Spinal cord (tissue), 9 donors: ENCODE measurements at regions not wholly inside any gene's neighbourhood (a gene's known extent, or its start where the extent isn't known, plus 50 kb on each side); places are given as distances from the start of the nearest gene placed in this dataset.

Source experiments
- DNase-seq, 6 donors: peaks; one replicate each; pipeline versions ENCODE4 v3.0.0 to v3.0.0-alpha.2; 2013 to 2015; ENCODE audit warnings: low spot score in 6 of 6, low read depth in 4 of 6
- H3K27ac ChIP-seq: one replicate; pipeline ENCODE4 v1.5.1; 2013; ENCODE audit warnings: low read depth, low read length, control low read depth
- H3K27me3 ChIP-seq: one replicate; pipeline ENCODE4 v1.6.1; 2013; ENCODE audit warnings: low read length; ENCODE audit not compliant: control insufficient read depth, insufficient read depth
- H3K36me3 ChIP-seq: one replicate; pipeline ENCODE4 v1.6.1; 2013; ENCODE audit warnings: low read length; ENCODE audit not compliant: control insufficient read depth, insufficient read depth
- H3K4me1 ChIP-seq: one replicate; pipeline ENCODE4 v1.6.1; 2013; ENCODE audit warnings: low read length; ENCODE audit not compliant: control insufficient read depth, insufficient read depth
- H3K4me3 ChIP-seq: one replicate; pipeline ENCODE4 v1.5.1; 2013; ENCODE audit warnings: low read depth, low read length, control low read depth
- H3K9me3 ChIP-seq: one replicate; pipeline ENCODE4 v1.6.1; 2013; ENCODE audit warnings: low read length; ENCODE audit not compliant: control insufficient read depth, insufficient read depth
- WGBS: methylation state at CpG from one replicate; pipeline ENCODE4 v1.1.5; 2013; ENCODE audit warnings: missing lambda C conversion rate; ENCODE audit not compliant: insufficient coverage; 5-methylcytosine and 5-hydroxymethylcytosine counted together
- donor health status: healthy.

DNA sequence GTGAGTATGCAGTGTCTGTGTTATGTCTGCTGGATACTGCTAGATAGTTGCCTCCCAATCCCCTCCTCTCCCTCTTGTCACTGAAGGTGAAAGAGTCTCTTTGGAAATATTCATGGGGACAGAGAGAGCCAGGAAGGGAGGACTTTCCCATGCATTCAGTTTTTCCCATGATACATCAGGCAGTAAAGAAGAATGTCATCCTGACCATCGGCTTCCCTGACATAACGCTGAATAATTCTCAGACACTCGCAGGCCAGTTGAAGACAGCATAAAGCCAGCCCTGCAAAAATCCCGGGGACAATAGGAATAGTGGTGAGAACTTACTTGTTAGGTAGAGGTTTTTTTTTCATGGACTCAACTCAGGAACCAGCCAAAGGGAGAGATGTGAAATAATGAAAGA is 58.1 kb downstream of the KLF4 start:
- DNase-seq: no peak
- Histone ChIP-seq H3K27me3 (no peaks in the 10 kb centered on the region), H3K4me3 (no peak overlapping the region), H3K27ac (no peak overlapping the region), H3K36me3 (no peaks in the 10 kb centered on the region), H3K4me1 (no peaks in the 10 kb centered on the region), H3K9me3 (no peaks in the 10 kb centered on the region)
- 69% methylated on average over 3 of the region's 4 CpGs for WGBS

DNA sequence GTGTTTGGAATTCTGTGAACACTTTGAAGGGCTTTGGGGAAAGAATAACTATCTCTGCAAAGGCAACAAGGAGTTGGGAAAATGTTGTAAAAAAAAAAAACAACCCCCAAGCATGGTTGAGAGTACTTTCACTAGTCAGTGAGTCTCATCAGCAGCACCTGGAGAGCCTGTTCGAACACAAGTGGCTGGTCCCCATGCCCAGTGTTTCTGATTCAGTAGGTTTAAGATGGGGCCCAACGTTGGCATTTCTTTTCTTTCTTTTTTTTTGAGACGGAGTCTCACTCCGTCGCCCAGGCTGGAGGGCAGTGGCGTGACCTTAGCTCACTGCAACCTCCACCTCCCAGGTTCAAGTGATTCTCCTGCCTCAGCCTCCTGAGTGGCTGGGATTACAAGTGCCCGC is 59.5 kb downstream of the KLF4 start:
- Histone ChIP-seq H3K27me3 (no peaks in the 10 kb centered on the region), H3K9me3 (no peaks in the 10 kb centered on the region), H3K4me1 (peaks cover 5% of the 10 kb centered on the region), H3K27ac (no peak overlapping the region), H3K4me3 (no peak overlapping the region), H3K36me3 (no peaks in the 10 kb centered on the region)
- 100% methylated on average over 2 of the region's 7 CpGs for WGBS
- no peak for DNase-seq

DNA sequence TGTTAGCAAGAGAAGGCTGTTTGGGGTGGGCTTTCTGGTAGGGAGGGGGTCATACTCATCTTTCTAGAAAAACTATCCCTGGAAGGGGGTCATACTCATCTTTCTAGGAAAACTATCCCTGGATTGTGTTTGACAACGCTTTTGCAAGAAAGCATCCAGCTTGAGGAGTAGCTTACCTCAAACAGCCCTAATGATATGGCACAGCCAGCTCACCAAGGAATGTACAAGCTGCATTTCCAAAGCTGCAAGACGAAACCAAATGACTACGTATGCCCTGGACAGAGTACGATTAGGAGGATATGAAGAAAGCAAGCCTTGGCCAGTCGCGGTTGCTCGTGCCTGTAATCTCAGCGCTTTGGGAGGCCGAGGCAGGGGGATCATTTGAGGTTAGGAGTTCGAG is 63.4 kb downstream of the KLF4 start:
- H3K36me3 ChIP-seq: no peaks in the 10 kb centered on the region
- H3K27me3 ChIP-seq: no peaks in the 10 kb centered on the region
- peaks cover 10% of the 10 kb centered on the region for H3K4me1 ChIP-seq
- H3K27ac ChIP-seq: no peak overlapping the region
- WGBS: 98% methylated on average over 9 of the region's 10 CpGs
- H3K4me3 ChIP-seq: no peak overlapping the region
- DNase-seq: no peak
- no peaks in the 10 kb centered on the region for H3K9me3 ChIP-seq

DNA sequence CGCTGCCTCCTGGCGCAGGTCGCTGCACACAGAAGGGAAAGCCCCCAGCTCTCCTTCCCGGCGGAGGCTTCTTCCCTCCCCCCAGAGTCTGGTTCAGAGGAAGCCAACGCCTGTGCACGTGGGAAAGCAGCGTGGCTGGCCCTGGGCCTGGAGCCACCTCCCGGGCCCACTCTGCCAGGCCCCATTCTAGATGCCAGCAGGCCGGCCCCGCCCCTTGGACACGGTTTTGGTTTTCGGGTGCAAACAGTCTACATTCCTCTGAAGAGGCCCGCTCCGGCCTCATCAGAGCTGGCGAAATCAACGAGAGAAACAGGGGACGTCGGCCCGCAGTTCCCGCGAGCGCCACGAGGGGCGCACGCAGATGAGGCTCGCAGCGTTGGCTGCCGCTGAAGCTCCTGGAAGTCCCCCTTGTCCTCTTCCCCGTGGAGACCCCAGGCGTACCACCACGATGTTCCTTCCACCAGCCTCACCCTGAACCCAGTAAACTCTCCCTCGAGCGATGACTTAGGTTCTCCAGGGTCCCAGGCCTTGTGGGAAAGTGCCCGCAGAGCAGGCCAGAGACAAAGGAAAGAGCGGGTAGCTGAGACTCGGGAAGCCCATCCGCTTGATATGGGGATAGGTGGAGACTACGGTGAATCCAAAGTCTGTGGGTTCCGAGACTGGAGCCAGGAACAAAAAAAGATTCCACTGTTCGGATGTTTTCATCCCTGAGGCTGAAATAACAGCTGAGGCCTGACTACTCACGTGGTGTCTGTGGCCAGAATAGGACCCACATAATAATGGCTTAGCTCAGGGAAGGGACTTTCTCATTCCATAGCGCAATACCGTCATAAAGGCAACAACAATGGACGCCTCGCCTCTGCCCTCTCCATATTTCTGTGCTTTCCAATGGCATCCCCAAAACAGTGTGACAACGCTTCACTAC is 64.2 kb downstream of the KLF4 start:
- Histone ChIP-seq H3K4me3 (peak overlapping the region; percentile 34), H3K27me3 (no peaks in the 10 kb centered on the region), H3K9me3 (no peaks in the 10 kb centered on the region), H3K36me3 (no peaks in the 10 kb centered on the region), H3K4me1 (peaks cover 10% of the 10 kb centered on the region), H3K27ac (peak overlapping the region; percentile 57)
- WGBS: 27% methylated on average over 44 of the region's 47 CpGs
- DNase-seq: peak; percentile 21 to 88 (median 38)

DNA sequence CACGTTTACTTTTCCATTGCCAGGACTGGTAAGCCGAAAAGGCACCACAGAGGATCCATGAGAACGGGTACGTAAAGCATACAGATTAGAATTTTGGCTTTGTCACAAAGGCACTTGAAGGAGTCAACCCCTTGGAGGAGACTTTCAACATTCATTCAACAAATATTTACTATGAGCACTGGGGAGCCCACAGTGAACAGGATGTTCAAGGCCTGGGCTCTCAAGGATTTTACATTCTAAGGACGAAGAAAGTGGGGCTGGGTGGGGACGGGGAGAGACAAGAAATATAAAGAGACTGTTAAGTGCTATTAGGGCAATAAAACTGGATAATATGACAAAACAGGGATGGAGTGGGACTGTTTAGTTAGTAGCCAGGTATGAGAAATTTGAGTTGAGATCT is 66.0 kb downstream of the KLF4 start:
- no peak for DNase-seq
- Histone ChIP-seq H3K27ac (no peak overlapping the region), H3K4me3 (no peak overlapping the region), H3K36me3 (no peaks in the 10 kb centered on the region), H3K27me3 (no peaks in the 10 kb centered on the region), H3K4me1 (peaks cover 10% of the 10 kb centered on the region), H3K9me3 (no peaks in the 10 kb centered on the region)
- 77% methylated on average over 4 of the region's 6 CpGs for WGBS

DNA sequence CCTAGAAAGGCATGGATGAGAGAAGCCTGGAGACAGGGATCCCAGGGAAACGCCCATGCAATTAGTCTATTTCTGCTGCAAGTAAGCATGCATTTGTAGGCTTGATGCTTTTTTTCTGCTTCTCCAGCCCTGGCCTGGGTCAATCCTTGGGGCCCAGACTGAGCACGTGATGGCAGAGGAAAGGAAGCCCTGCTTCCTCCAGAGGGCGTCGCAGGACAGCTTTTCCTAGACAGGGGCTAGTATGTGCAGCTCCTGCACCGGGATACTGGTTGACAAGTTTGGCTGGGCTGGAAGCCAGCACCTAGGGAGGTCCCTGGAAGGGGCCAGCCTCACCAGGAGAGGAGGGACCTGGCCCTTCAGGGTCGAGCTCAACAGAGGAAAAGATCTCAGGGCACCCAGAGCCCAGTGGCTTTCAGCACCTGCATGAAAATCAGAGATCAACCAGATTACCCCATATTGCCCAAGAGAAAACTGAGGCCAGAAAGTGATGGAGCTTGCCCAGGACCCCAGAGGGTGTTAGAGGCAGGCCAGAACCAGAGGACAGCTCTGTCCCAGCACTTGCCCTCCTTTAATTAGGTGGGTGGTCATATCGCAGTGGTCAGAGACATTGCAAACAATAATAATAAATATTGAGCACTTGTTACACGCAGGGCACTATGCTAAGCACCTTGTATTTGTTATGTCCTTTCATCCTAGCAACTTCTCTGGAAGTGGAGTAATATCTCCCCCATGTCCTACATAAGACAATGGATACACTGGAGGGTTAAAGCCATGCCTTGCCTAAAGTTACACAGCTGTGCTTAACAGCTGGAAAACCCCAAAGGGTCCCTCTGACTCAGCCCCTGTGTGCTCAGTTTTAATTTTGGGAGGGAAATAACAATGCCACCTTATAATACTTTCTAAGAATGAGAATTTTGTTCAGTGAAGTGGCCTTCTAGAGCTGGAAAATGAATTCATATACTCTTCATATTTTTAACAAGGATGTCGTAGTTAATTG is 67.1 kb downstream of the KLF4 start:
- 7% methylated on average over 6 of the region's 9 CpGs for WGBS
- Histone ChIP-seq H3K9me3 (no peaks in the 10 kb centered on the region), H3K36me3 (no peaks in the 10 kb centered on the region), H3K27ac (no peak overlapping the region), H3K27me3 (no peaks in the 10 kb centered on the region), H3K4me1 (peaks cover 10% of the 10 kb centered on the region), H3K4me3 (no peak overlapping the region)
- peak in 3 of 6 donors; percentile 6 to 69 (median 62) for DNase-seq

DNA sequence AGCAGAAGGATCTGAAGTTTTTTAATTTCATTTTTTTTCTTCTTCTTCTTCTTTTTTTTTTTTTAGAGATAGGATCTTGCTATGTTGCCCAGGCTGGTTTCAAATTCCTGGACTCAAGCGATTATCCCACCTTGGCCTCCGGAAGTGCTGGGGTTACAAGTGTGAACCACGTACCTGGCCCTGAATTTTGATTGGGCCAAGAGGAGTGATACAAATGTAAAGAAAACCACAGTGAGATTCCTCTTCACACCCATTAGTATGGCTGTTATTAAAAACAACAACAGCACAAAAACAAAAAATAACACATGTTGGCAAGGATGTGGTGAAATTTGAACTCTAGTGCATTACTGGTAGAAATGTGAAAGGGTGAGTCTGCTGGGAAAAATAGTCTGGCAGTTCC is 79.1 kb downstream of the KLF4 start:
- Histone ChIP-seq H3K9me3 (no peaks in the 10 kb centered on the region), H3K27ac (no peak overlapping the region), H3K27me3 (no peaks in the 10 kb centered on the region), H3K36me3 (no peaks in the 10 kb centered on the region), H3K4me3 (no peak overlapping the region), H3K4me1 (no peaks in the 10 kb centered on the region)
- no peak for DNase-seq
- WGBS: 100% methylated on average over 3 of the region's 3 CpGs

DNA sequence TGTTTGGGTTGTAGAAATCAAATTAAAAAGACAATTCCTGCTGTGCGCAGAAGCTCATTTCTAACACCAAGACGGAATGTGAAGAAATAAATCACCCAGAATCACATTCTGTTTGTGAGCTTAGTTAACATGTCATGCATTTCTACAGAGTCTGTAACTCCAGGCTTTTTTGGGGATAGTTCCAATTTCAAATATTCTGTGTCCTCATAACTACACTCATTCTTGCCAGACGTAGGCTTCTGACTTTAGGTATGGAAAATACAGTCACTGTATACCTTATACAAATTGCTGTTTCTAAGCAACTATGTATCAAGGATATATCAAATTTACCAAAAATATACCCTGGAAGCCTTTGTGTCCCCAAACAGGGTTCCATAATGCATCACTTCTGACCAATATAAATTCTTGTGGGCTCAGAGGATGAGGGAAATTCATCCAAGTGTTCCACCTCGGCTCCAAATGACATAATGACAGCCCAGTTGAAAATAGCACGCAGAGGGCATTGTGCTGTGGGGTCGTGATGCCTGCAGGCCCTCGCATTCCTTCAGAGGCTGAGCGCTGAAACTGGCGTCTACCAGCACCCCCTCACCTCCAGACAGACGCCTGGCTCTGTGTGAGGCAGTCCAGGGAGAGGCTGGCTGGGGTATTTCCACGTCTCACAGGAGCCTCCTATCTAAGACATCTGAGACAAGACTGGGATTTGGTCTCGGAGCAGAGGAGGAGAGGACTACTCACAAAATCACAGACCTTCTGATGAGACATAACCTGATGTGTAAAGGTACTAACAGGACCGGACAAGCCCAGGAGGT is 79.8 kb downstream of the KLF4 start:
- no peaks in the 10 kb centered on the region for H3K9me3 ChIP-seq
- no peaks in the 10 kb centered on the region for H3K27me3 ChIP-seq
- H3K4me3 ChIP-seq: no peak overlapping the region
- no peaks in the 10 kb centered on the region for H3K36me3 ChIP-seq
- WGBS: 60% methylated on average over 2 of the region's 13 CpGs
- H3K4me1 ChIP-seq: no peaks in the 10 kb centered on the region
- peak in 1 of 6 donors; percentile 58 for DNase-seq
- no peak overlapping the region for H3K27ac ChIP-seq

DNA sequence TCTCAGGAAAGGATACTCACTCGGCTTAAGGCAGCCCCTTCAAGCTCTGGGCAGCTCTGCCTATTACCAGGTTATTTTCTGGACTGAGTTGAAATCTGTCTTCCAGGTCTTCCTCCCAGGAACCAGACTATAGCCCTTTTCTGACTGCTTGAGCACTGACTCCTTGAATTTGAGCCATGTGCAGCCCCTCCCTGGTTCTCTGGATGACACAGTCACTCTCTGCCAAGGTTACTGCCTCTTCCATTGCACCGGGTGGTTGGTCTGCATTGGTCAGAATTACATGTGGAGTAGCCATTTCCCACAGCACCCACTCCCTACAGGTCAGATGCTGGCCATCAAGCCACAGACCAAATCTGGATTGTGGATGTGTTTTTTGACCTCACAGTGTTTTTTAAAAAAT is 81.9 kb downstream of the KLF4 start:
- Histone ChIP-seq H3K27me3 (no peaks in the 10 kb centered on the region), H3K27ac (no peak overlapping the region), H3K9me3 (no peaks in the 10 kb centered on the region), H3K4me1 (no peaks in the 10 kb centered on the region), H3K4me3 (no peak overlapping the region), H3K36me3 (no peaks in the 10 kb centered on the region)
- DNase-seq: no peak
- WGBS: 70% methylated on average over 1 of the region's 2 CpGs
